H1 (cell line): ENCODE measurements at regions not wholly inside any gene's neighbourhood (a gene's known extent, or its start where the extent isn't known, plus 50 kb on each side); places are given as distances from the start of the nearest gene placed in this dataset.

ENCODE experiments used
- CTCF ChIA-PET: fragments of 300-600 bp; sonication (Branson Sonifier 250); formaldehyde crosslinking; loops from one replicate; lab custom pipeline; 2021; ENCODE audit not compliant: partially characterized antibody; lab: Charles Lee
- POLR2A ChIA-PET: fragments of 300-600 bp; sonication (Branson Sonifier 250); formaldehyde crosslinking; loops from one replicate; lab custom pipeline; 2021; ENCODE audit warnings: inconsistent platforms; ENCODE audit not compliant: partially characterized antibody; lab: Charles Lee
- DNase-seq, 2 experiments: peaks; one replicate each; pipeline versions ENCODE4 v3.0.0 to v3.0.0-alpha.2; 2010 to 2022; ENCODE audit warnings: low spot score in 2 of 2, low read depth in 1 of 2, mixed read lengths in 1 of 2
- FAIRE-seq: peaks from 2 replicates; lab custom pipeline; 2011; peaks lifted over from hg19 to GRCh38; lab: Jason Lieb, UNC
- H2AFZ ChIP-seq: 2 replicates; pipeline ENCODE4 v1.8.1; 2012; ENCODE audit warnings: low read length, inconsistent platforms
- H2AK5ac ChIP-seq: 2 replicates; pipeline ENCODE4 v1.6.1; 2013; ENCODE audit warnings: low read depth, low read length
- H2BK120ac ChIP-seq: replicated peaks from 2 replicates; pipeline ENCODE3; 2013; ENCODE audit warnings: low read depth, low read length, inconsistent platforms
- H2BK12ac ChIP-seq: 2 replicates; pipeline ENCODE4 v1.6.1; 2013; ENCODE audit warnings: low read depth, low read length
- H2BK15ac ChIP-seq: 2 replicates; pipeline ENCODE4 v1.6.1; 2013; ENCODE audit warnings: low read length
- H2BK20ac ChIP-seq: 2 replicates; pipeline ENCODE4 v1.6.1; 2013; ENCODE audit warnings: low read length
- H2BK5ac ChIP-seq: 2 replicates; pipeline ENCODE4 v1.6.1; 2013; ENCODE audit warnings: low read depth, low read length
- H3K14ac ChIP-seq: 2 replicates; pipeline ENCODE4 v1.6.1; 2013; ENCODE audit warnings: inconsistent platforms; ENCODE audit not compliant: insufficient read length
- H3K18ac ChIP-seq: 2 replicates; pipeline ENCODE4 v1.6.1; 2013; ENCODE audit warnings: low read length; ENCODE audit errors: extremely low read depth
- H3K23ac ChIP-seq: 2 replicates; pipeline ENCODE4 v1.6.1; 2013; ENCODE audit warnings: inconsistent platforms; ENCODE audit not compliant: insufficient read length
- H3K23me2 ChIP-seq: 2 replicates; pipeline ENCODE4 v1.6.1; 2013; ENCODE audit warnings: low read depth, low read length
- H3K27ac ChIP-seq: 2 replicates; pipeline ENCODE4 v1.6.1; 2011; ENCODE audit warnings: low read depth, low read length, inconsistent platforms
- H3K27me3 ChIP-seq, 4 experiments: replicated peaks in 1 of 4; 1 replicate in 1 of 4; 2 replicates in 3 of 4; pipeline versions ENCODE4 v1.6.1 to v1.8.1; 2011 to 2013; ENCODE audit warnings: low read length in 3 of 4, mild to moderate bottlenecking in 3 of 4, inconsistent platforms in 2 of 4, mixed read lengths in 2 of 4, moderate library complexity in 1 of 4; ENCODE audit not compliant: control insufficient read depth in 3 of 4, insufficient read depth in 3 of 4; ENCODE audit errors: extremely low read depth in 1 of 4
- H3K36me3 ChIP-seq, 4 experiments: 2 replicates each; pipeline versions ENCODE4 v1.6.1 to v1.8.1; 2011 to 2013; ENCODE audit warnings: mild to moderate bottlenecking in 4 of 4, low read length in 3 of 4, moderate library complexity in 2 of 4, control low read depth in 1 of 4, inconsistent platforms in 1 of 4; ENCODE audit not compliant: insufficient read depth in 4 of 4, control insufficient read depth in 2 of 4
- H3K4ac ChIP-seq: replicated peaks from 2 replicates; pipeline ENCODE3; 2013; ENCODE audit warnings: low read length, low read depth, mixed read lengths, inconsistent platforms; ENCODE audit not compliant: insufficient read length
- H3K4me1 ChIP-seq, 4 experiments: replicated peaks in 1 of 4; 1 replicate in 1 of 4; 2 replicates in 3 of 4; pipeline versions ENCODE4 v1.6.1 to v1.8.1; 2011 to 2013; ENCODE audit warnings: low read length in 3 of 4, inconsistent platforms in 2 of 4, mixed read lengths in 1 of 4; ENCODE audit not compliant: insufficient read depth in 4 of 4, control insufficient read depth in 3 of 4
- H3K4me2 ChIP-seq, 2 experiments: 2 replicates each; pipeline versions ENCODE4 v1.6.1 to v1.8.1; 2011 to 2013; ENCODE audit warnings: low read depth in 2 of 2, low read length in 2 of 2, control low read depth in 1 of 2, inconsistent platforms in 1 of 2, mild to moderate bottlenecking in 1 of 2; ENCODE audit not compliant: insufficient read depth in 1 of 2
- H3K4me3 ChIP-seq, 4 experiments: fragments of 200-600, 300-600 bp in 1 of 4; sonication (generic), shearing (Covaris generic), sonication (Bioruptor Twin) in 1 of 4; 2 replicates each; pipeline versions ENCODE4 v1.5.1 to v1.8.1; 2011 to 2016; ENCODE audit warnings: low read length in 4 of 4, low read depth in 3 of 4, control low read depth in 2 of 4, inconsistent platforms in 2 of 4, mild to moderate bottlenecking in 2 of 4, mixed read lengths in 1 of 4, moderate library complexity in 1 of 4; ENCODE audit not compliant: insufficient read depth in 2 of 4; ENCODE audit errors: extremely low read depth in 1 of 4
- H3K56ac ChIP-seq: replicated peaks from 2 replicates; pipeline ENCODE3; 2013; ENCODE audit warnings: low read depth, mild to moderate bottlenecking, mixed read lengths, low read length, inconsistent platforms; ENCODE audit not compliant: insufficient read length
- H3K79me1 ChIP-seq: 2 replicates; pipeline ENCODE4 v1.6.1; 2013; ENCODE audit warnings: low read depth, low read length, control low read depth
- H3K79me2 ChIP-seq, 2 experiments: 2 replicates each; pipeline versions ENCODE4 v1.6.1 to v1.8.1; 2012 to 2013; ENCODE audit warnings: low read length in 2 of 2, mild to moderate bottlenecking in 2 of 2, inconsistent platforms in 1 of 2; ENCODE audit not compliant: insufficient read depth in 2 of 2, control insufficient read depth in 1 of 2
- H3K9ac ChIP-seq, 4 experiments: replicated peaks in 1 of 4; 1 replicate in 1 of 4; 2 replicates in 3 of 4; pipeline versions ENCODE4 v1.6.1 to v1.8.1; 2011 to 2013; ENCODE audit warnings: low read depth in 3 of 4, low read length in 3 of 4, control low read depth in 2 of 4, mild to moderate bottlenecking in 2 of 4, moderate library complexity in 2 of 4, inconsistent platforms in 1 of 4; ENCODE audit errors: extremely low read depth in 1 of 4
- H3K9me3 ChIP-seq, 2 experiments: 2 replicates each; pipeline versions ENCODE4 v1.6.1 to v1.8.1; 2012 to 2013; ENCODE audit warnings: mild to moderate bottlenecking in 2 of 2, moderate library complexity in 2 of 2, control low read depth in 1 of 2, inconsistent platforms in 1 of 2, low read depth in 1 of 2, low read length in 1 of 2, mixed read lengths in 1 of 2; ENCODE audit not compliant: insufficient read depth in 2 of 2
- H4K20me1 ChIP-seq, 2 experiments: replicated peaks in 1 of 2; 2 replicates each; pipeline versions ENCODE3 to v1.8.1; 2011 to 2013; ENCODE audit warnings: inconsistent platforms in 2 of 2, low read length in 2 of 2, mild to moderate bottlenecking in 1 of 2; ENCODE audit not compliant: insufficient read depth in 2 of 2, control insufficient read depth in 1 of 2
- H4K5ac ChIP-seq: 2 replicates; pipeline ENCODE4 v1.6.1; 2013; ENCODE audit warnings: low read length, low read depth, mixed read lengths, inconsistent platforms; ENCODE audit not compliant: insufficient read length
- H4K8ac ChIP-seq: 2 replicates; pipeline ENCODE4 v1.8.0; 2013; ENCODE audit warnings: mild to moderate bottlenecking, moderate library complexity, low read length, inconsistent platforms; ENCODE audit not compliant: insufficient read depth; ENCODE audit errors: extremely low read depth
- H4K91ac ChIP-seq: replicated peaks from 2 replicates; pipeline ENCODE3; 2013; ENCODE audit warnings: low read length, mixed read lengths, inconsistent platforms; ENCODE audit not compliant: insufficient read length
- BRCA1 ChIP-seq: IDR thresholded peaks from 2 replicates; pipeline ENCODE4 v1.6.1; 2012; ENCODE audit warnings: low read depth, low read length, improper control_type of control experiment
- GABPA ChIP-seq: IDR thresholded peaks from 2 replicates; pipeline ENCODE4 v1.6.1; 2011; ENCODE audit warnings: mild to moderate bottlenecking, low read length, moderate library complexity, borderline replicate concordance; ENCODE audit not compliant: insufficient read depth
- JUN ChIP-seq: IDR thresholded peaks from 2 replicates; pipeline ENCODE4 v1.6.1; 2011; ENCODE audit warnings: low read depth, mild to moderate bottlenecking, improper control_type of control experiment, low read length
- POLR2AphosphoS5 ChIP-seq: IDR thresholded peaks from 2 replicates; pipeline ENCODE4 v1.6.1; 2011; ENCODE audit warnings: low read depth, low read length
- SIX5 ChIP-seq: IDR thresholded peaks from 2 replicates; pipeline ENCODE4 v1.6.1; 2011; ENCODE audit warnings: mild to moderate bottlenecking, low read depth, low read length
- WGBS, 2 experiments: shearing (Covaris generic) in 1 of 2; methylation state at CpG; one replicate each; pipeline versions ENCODE4 v1.1.6 to v1.1.7; 2013 to 2015; ENCODE audit warnings: low lambda C conversion rate in 2 of 2, mixed read lengths in 2 of 2, inconsistent platforms in 1 of 2, low coverage in 1 of 2, missing lambda C conversion rate in 1 of 2; ENCODE audit not compliant: insufficient replicate concordance in 2 of 2, insufficient coverage in 1 of 2, insufficient read length in 1 of 2; ENCODE audit errors: extremely low coverage in 1 of 2, missing lambda C conversion rate in 1 of 2; 5-methylcytosine and 5-hydroxymethylcytosine counted together

DNA sequence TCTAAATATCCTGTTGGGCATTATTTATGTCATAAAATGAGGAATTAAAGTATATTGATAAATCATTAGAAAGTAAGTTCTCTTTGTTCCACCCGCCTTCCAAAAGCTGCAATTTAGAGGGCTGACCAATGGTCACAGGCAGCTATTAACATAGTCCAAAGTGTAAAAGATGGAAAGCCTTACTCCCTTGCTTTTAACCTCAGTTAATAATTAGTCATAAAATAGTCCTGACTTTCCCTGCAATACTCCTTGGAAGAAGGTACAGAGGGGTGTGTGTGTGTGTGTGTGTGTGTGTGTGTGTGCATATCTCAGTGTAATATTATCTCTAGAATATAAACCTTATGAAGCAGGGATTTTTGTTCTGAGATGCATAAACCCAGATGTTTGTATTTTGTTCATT, 275.4 kb downstream of the FAT4 start:
- no peak overlapping the region for H3K14ac ChIP-seq
- no peak overlapping the region for H3K4me2 ChIP-seq
- H4K20me1 ChIP-seq: no peaks in the 10 kb centered on the region
- no peaks in the 10 kb centered on the region for H3K79me2 ChIP-seq
- no peak overlapping the region for H3K4ac ChIP-seq
- no peak overlapping the region for H2BK12ac ChIP-seq
- H3K9ac ChIP-seq: no peak overlapping the region
- no peak overlapping the region for H4K91ac ChIP-seq
- no peak overlapping the region for H3K27ac ChIP-seq
- H3K56ac ChIP-seq: no peak overlapping the region
- no peak overlapping the region for H2BK5ac ChIP-seq
- FAIRE-seq (no peak), DNase-seq (no peak)
- no peak overlapping the region for H2AK5ac ChIP-seq
- CTCF ChIA-PET: interaction anchor here (0.7 kb wide), 1 partner anchor 106 kb away, joined by 3 read pairs; no protein-coding TSS in a partner anchor
- no peak overlapping the region for H3K18ac ChIP-seq
- H2BK120ac ChIP-seq: no peak overlapping the region
- H3K4me3 ChIP-seq: no peak overlapping the region
- POLR2A ChIA-PET: no interaction called here
- no peak overlapping the region for H2BK15ac ChIP-seq
- H4K5ac ChIP-seq: no peak overlapping the region
- no peak overlapping the region for H2AFZ ChIP-seq
- H4K8ac ChIP-seq: no peak overlapping the region
- H3K27me3 ChIP-seq: no peaks in the 10 kb centered on the region
- 79% methylated on average over 1 of the region's 1 CpG; no CpG with 5 or more reads in 1 of the 2 experiments for WGBS, 2 experiments
- no peaks in the 10 kb centered on the region for H3K36me3 ChIP-seq
- no peaks in the 10 kb centered on the region for H3K23me2 ChIP-seq
- H3K79me1 ChIP-seq: no peaks in the 10 kb centered on the region
- H3K4me1 ChIP-seq: no peaks in the 10 kb centered on the region
- H3K23ac ChIP-seq: no peak overlapping the region
- peaks cover 4% of the 10 kb centered on the region in 2 experiments; a peak in 1 of 4 replicates for H3K9me3 ChIP-seq
- no peak overlapping the region for H2BK20ac ChIP-seq
- TF ChIP-seq SIX5 (no peak), BRCA1 (no peak), POLR2AphosphoS5 (no peak), GABPA (no peak), JUN (no peak)
